Upper lobe of left lung (tissue), 4 donors: ENCODE measurements at regions not wholly inside any gene's neighbourhood (a gene's known extent, or its start where the extent isn't known, plus 50 kb on each side); places are given as distances from the start of the nearest gene placed in this dataset.
"Not testable (repeated sequence)": the region's sequence is repeated elsewhere in the genome, so short reads cannot be mapped to it uniquely, and the experiment has no call there.

Source experiments
- POLR2A ChIP-seq, 4 donors: fragments of 450-650 bp; IDR thresholded peaks; one replicate each; pipeline ENCODE4 v1.5.1; 2016 to 2017; ENCODE audit warnings: antibody characterized with exemption in 4 of 4, mild to moderate bottlenecking in 2 of 4
- TF ChIP-seq, protein P1 (sequence below), 6 experiments: fragments of 450-650 bp in 4 of 6; fragments of 200-600 bp in 2 of 6; sonication (generic) in 2 of 6; IDR thresholded peaks; one replicate each; pipeline ENCODE4 v1.5.1; 2016 to 2019; ENCODE audit warnings: antibody characterized with exemption in 6 of 6

DNA sequence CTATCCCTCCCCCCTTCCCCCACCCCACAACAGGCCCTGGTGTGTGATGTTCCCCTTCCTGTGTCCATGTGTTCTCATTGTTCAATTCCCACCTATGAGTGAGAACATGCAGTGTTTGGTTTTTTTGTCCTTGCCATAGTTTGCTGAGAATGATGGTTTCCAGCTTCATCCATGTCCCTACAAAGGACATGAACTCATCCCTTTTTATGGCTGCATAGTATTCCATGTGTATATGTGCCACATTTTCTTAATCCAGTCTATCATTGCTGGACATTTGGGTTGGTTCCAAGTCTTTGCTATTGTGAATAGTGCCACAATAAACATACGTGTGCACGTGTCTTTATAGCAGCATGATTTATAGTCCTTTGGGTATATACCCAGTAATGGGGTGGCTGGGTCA lies 52.3 kb upstream of the MAN1A2 start:
- TF ChIP-seq, protein P1, sequence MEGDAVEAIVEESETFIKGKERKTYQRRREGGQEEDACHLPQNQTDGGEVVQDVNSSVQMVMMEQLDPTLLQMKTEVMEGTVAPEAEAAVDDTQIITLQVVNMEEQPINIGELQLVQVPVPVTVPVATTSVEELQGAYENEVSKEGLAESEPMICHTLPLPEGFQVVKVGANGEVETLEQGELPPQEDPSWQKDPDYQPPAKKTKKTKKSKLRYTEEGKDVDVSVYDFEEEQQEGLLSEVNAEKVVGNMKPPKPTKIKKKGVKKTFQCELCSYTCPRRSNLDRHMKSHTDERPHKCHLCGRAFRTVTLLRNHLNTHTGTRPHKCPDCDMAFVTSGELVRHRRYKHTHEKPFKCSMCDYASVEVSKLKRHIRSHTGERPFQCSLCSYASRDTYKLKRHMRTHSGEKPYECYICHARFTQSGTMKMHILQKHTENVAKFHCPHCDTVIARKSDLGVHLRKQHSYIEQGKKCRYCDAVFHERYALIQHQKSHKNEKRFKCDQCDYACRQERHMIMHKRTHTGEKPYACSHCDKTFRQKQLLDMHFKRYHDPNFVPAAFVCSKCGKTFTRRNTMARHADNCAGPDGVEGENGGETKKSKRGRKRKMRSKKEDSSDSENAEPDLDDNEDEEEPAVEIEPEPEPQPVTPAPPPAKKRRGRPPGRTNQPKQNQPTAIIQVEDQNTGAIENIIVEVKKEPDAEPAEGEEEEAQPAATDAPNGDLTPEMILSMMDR (IDR thresholded peaks at IDR 0.05), result not testable (repeated sequence)
- not testable (repeated sequence) for TF ChIP-seq POLR2A (IDR thresholded peaks at IDR 0.05)
